Left lung (tissue), 4 donors: ENCODE measurements at regions not wholly inside any gene's neighbourhood (a gene's known extent, or its start where the extent isn't known, plus 50 kb on each side); places are given as distances from the start of the nearest gene placed in this dataset.

Source experiments
- ATAC-seq: fragments of 200-7000 bp; cut with Tn5 transposase; one replicate; pipeline ENCODE4 v1.9.1; 2020; ENCODE audit warnings: moderate library complexity
- DNase-seq, 4 donors: peaks; one replicate each; pipeline ENCODE4 v3.0.0-alpha.2; 2013 to 2020
- H3K27ac ChIP-seq, 2 donors: fragments of 200-600 bp; sonication (generic) in 1 of 2; one replicate each; pipeline versions ENCODE4 v1.5.0 to v1.8.0; 2020 to 2021
- H3K27me3 ChIP-seq, 2 donors: fragments of 200-600 bp; sonication (generic) in 1 of 2; one replicate each; pipeline versions ENCODE4 v1.5.0 to v1.8.0; 2020 to 2021
- H3K36me3 ChIP-seq, 2 donors: fragments of 200-600 bp; sonication (generic) in 1 of 2; one replicate each; pipeline versions ENCODE4 v1.5.0 to v1.8.0; 2020 to 2021
- H3K4me1 ChIP-seq, 2 donors: fragments of 200-600 bp; one replicate each; pipeline ENCODE4 v1.8.0; 2021
- H3K4me3 ChIP-seq, 2 donors: fragments of 200-600 bp; sonication (generic) in 1 of 2; one replicate each; pipeline versions ENCODE4 v1.5.0 to v1.8.0; 2020 to 2021; ENCODE audit warnings: mild to moderate bottlenecking in 1 of 2
- H3K9me3 ChIP-seq, 2 donors: fragments of 200-600 bp; sonication (generic) in 1 of 2; one replicate each; pipeline versions ENCODE4 v1.5.0 to v1.8.0; 2020 to 2021
- intact Hi-C, 2 donors: fragments of 100-400 bp; cut with DNase I; formaldehyde crosslinking; loops; one replicate each; pipeline versions ENCODE4 v1.11.2 to v1.14.2; 2022
- TF ChIP-seq, protein P1 (sequence below), 2 donors: fragments of 200-600 bp; sonication (generic) in 1 of 2; IDR thresholded peaks; one replicate each; pipeline versions ENCODE4 v1.5.0 to v1.8.0; 2021; ENCODE audit warnings: antibody characterized with exemption in 2 of 2
- donor health status: DM: no; HTN: yes; CAD: no.
- donor health status: DM: no; HTN: no; CAD: no.

- H3K9me3 ChIP-seq = no peaks in the 10 kb centered on the region
- ATAC-seq = no peak
- H3K36me3 ChIP-seq = no peaks in the 10 kb centered on the region
- H3K4me3 ChIP-seq = no peak overlapping the region
- DNase-seq = no peak
- intact Hi-C loops = no loop called here
- peaks cover 0 to 10% of the 10 kb centered on the region in 2 donors for H3K27me3 ChIP-seq
- H3K27ac ChIP-seq = no peak overlapping the region
- H3K4me1 ChIP-seq = no peaks in the 10 kb centered on the region
- TF ChIP-seq, protein P1, sequence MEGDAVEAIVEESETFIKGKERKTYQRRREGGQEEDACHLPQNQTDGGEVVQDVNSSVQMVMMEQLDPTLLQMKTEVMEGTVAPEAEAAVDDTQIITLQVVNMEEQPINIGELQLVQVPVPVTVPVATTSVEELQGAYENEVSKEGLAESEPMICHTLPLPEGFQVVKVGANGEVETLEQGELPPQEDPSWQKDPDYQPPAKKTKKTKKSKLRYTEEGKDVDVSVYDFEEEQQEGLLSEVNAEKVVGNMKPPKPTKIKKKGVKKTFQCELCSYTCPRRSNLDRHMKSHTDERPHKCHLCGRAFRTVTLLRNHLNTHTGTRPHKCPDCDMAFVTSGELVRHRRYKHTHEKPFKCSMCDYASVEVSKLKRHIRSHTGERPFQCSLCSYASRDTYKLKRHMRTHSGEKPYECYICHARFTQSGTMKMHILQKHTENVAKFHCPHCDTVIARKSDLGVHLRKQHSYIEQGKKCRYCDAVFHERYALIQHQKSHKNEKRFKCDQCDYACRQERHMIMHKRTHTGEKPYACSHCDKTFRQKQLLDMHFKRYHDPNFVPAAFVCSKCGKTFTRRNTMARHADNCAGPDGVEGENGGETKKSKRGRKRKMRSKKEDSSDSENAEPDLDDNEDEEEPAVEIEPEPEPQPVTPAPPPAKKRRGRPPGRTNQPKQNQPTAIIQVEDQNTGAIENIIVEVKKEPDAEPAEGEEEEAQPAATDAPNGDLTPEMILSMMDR (IDR thresholded peaks at IDR 0.05) = no peak
Measured at GRCh38 chr2:118244686-118245085, 156.4 kb downstream of the INSIG2 start.

GRCh38 chr2:118243031-118243430 is 154.8 kb downstream of the INSIG2 start:
- ATAC-seq (no peak), DNase-seq (no peak)
- Histone ChIP-seq H3K27ac (no peak overlapping the region), H3K4me3 (no peak overlapping the region), H3K4me1 (no peaks in the 10 kb centered on the region), H3K36me3 (no peaks in the 10 kb centered on the region), H3K27me3 (peaks cover 0 to 10% of the 10 kb centered on the region in 2 donors), H3K9me3 (no peaks in the 10 kb centered on the region)
- intact Hi-C loops = no loop called here
- TF ChIP-seq, protein P1 (IDR thresholded peaks at IDR 0.05) = no peak

DNA sequence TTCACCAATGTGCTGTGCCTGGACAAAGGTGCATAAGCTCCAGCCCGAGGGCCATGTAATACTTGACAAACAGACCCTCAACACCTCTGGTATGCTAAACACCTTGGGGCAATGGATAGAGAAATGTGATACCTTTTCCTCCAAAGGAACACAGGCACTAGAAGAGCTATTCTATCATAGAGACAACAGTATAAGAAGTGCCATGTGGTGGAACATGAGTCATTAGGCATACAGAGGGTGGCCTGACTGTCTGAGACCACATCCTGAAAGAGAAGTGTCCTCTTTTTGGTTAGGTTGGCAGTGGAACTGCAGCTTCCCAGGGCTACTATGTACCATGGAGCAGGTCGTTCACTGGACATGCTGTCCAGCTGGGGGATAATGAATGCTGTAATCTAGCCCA is 153.9 kb downstream of the INSIG2 start:
- intact Hi-C loops = no loop called here
- peaks cover 0 to 10% of the 10 kb centered on the region in 2 donors for H3K27me3 ChIP-seq
- no peak for ATAC-seq

DNA sequence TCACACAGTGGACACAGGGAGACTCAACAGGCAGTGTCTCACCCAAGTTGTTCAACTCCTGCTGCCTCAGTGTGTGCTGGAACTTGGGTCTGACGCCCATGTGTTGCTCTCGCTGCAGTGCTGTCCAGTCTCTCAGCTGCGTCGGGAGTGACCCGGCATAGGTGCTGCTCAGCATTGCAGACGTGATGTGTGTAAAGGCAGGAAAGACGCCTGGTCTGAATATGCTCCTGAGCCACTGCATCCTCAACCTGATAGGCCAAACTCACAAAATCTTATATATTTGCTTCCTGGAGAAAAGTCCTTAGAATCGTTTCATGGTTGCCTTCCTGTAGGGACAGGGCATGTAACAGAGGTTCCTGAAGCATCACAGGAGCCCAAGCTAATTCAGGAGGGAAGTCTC is 152.9 kb downstream of the INSIG2 start:
- Histone ChIP-seq H3K4me1 (no peaks in the 10 kb centered on the region), H3K27ac (no peak overlapping the region), H3K9me3 (no peaks in the 10 kb centered on the region), H3K4me3 (no peak overlapping the region), H3K27me3 (peaks cover 0 to 15% of the 10 kb centered on the region in 2 donors), H3K36me3 (no peaks in the 10 kb centered on the region)
- no peak for ATAC-seq
- no peak for DNase-seq
- intact Hi-C loops = no loop called here
- TF ChIP-seq, protein P1 (IDR thresholded peaks at IDR 0.05) = no peak

More for the DNA sequence above, 153.9 kb downstream of the INSIG2 start:
- no peak for DNase-seq
- Histone ChIP-seq H3K36me3 (no peaks in the 10 kb centered on the region), H3K27ac (no peak overlapping the region), H3K4me1 (no peaks in the 10 kb centered on the region), H3K4me3 (no peak overlapping the region), H3K9me3 (no peaks in the 10 kb centered on the region)
- TF ChIP-seq, protein P1 (IDR thresholded peaks at IDR 0.05) = no peak

DNA sequence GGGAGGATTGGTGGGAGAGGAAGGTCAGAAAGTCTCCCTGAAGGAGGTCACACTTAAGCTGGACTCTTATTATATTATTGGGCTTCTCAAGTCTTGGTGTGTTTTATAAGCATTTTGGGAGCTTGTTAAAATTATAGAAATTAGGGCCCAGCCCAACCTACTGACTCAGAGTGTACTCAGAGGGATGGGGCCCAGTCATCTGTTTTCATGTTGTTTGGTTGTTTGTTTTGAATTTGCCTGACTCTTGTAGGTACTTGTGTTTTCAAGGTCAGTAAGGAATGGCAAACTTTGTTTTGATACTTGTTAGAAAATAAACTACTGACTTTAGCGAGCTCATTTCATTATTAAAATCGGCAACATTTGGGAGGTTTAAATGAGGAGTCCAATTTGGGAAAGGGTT is 152.0 kb downstream of the INSIG2 start:
- no peaks in the 10 kb centered on the region for H3K36me3 ChIP-seq
- H3K27ac ChIP-seq = no peak overlapping the region
- H3K27me3 ChIP-seq = peaks cover 0 to 20% of the 10 kb centered on the region in 2 donors
- H3K4me1 ChIP-seq = no peaks in the 10 kb centered on the region
- intact Hi-C loops = no loop called here
- no peak overlapping the region for H3K4me3 ChIP-seq
- DNase-seq (no peak), ATAC-seq (no peak)
- H3K9me3 ChIP-seq = no peaks in the 10 kb centered on the region
- TF ChIP-seq, protein P1 (IDR thresholded peaks at IDR 0.05) = no peak
